HG02885 (cell line): ENCODE measurements at regions not wholly inside any gene's neighbourhood (a gene's known extent, or its start where the extent isn't known, plus 50 kb on each side); places are given as distances from the start of the nearest gene placed in this dataset.
"Not testable (repeated sequence)": the region's sequence is repeated elsewhere in the genome, so short reads cannot be mapped to it uniquely, and the experiment has no call there.

Experiments
- ATAC-seq: cut with Tn5 transposase; IDR thresholded peaks from one replicate; pipeline ENCODE4 v1.9.1; 2021; ENCODE audit warnings: mild to moderate bottlenecking; ENCODE audit not compliant: unreplicated experiment, poor library complexity

DNA sequence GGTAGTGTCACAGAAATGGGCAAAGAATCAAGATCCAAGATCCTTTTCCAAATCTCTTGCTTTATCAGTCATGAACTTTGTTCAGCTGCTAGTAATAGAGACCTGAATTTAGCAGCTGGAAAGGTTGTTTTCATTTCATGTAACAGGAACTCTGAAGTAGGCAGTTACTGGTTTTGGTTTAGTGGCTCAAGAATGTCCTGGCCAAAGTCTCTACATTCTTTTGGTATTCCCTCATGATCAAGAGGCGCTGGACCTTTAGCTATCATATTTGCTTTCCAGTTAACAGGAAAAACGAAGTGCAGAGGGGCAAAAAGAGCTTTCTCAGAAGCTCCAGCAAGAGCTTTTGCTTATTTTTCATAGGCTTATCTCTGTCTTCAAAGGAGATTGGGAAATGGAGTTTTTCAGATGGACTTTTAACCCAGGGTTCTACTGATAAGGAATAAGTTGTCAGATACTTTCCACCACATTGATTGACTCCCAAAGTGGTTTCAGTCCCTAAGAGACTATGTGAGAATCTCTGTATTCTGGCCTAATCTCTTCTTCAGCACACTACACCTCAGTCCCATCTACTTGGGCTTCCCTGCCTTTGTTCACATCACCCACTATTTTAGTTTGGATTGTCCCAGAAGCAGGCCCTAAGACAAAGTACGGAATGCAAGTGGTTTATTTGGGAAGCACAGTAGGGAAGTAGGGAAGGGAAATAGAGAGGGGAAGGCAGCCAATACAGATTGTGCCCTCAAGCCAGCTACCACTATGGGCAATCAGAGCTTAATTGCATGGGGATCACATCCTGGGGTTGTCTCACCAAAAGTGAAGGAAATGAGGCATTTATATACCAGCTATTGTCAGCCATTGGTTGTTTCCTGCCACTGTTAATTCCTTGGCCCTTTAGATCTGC lies 359.3 kb downstream of the LRRC70 start:
- ATAC-seq: no peak

DNA sequence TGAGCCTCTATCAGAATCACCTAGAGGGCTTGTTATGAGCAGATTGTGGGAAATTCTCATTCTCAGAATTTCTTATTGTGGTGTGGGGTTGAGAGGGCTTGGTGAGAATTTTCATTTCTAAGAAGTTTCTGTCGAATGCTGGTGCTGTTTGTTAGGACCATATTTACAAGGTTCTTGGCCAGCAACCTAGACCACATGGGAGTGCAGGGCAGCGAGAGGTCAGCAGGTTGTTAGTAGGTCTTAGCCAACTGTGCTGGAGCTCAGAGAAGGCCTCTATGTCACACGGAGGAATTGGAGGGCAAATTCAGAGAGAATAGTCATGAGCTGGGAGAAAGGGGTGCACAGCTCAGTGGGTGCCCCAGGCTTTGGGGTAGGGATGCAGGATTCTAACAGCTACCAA lies 357.0 kb downstream of the LRRC70 start:
- ATAC-seq: no peak

DNA sequence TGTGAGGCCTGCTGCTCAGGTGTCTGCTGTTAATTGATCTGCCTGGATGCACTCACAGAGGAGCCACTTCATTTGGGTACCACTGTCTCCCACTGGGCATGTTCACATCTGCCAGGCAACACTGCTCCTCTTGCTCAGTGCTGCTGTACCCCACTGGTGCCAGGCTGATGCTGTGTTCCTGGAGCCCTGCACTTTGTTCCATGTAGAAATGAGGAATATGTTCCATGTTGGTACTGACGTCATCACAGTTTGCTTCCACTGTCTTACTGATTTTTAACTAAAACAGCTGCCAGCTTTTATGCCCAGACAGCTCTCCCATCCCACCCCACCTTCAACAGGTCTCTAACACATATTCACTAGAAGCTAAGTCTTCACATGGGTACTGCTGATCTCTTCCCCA lies 355.7 kb downstream of the LRRC70 start:
- no peak for ATAC-seq

DNA sequence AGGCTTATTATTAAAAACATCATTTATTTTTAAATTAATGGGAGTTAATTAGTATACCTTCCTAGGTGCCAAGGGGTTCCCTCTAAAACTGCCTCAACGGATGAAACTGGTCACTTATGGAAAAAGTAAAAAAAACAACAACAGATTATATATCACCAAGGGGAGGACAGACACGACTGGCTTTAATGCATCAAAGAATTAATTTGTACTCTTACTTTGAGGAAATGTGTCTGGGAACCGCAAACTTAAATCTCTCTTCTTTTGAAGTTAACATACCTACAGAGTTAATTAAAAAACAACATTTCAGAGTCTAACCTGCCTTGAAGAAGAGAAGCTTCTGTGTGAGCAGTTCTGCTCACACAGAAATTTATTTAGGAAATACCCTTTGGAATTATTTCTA lies 354.6 kb downstream of the LRRC70 start:
- no peak for ATAC-seq

DNA sequence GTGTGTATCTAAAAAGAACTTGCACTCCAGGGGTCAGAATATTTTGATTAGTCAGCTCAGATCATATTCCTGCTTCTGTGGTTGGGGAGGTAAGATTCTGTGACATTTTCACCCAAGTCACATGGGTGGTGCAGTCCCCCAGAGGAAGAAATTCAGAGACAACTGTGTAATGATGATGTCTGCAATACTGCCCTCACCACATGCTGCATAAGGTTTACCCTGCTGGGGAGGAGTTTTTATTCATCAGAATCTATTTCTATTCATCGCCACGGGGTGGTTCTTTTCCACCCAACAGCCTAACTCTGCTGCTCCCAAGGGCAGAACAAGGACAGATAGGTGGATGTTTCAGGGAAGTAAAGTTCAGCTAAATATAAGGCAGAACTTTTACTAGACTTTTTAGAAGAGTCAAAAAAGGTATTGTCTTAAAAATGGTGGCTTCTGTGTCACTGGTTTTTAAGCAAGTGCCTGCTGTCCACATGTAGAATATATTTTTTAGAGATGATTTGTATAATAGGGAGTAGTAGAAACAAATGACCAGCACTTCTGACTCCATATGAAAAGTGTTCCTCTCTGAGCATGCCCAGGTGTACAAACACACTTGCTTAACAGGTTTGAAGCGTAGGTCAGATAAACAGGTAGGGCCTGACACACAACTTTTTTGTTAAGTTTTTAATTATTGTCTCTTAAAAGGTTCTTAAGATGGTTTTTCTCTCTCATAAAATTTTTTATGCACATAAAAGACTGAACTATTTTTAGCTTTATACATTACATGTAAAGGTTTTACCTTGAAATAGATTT lies 352.7 kb downstream of the LRRC70 start:
- ATAC-seq: no peak

DNA sequence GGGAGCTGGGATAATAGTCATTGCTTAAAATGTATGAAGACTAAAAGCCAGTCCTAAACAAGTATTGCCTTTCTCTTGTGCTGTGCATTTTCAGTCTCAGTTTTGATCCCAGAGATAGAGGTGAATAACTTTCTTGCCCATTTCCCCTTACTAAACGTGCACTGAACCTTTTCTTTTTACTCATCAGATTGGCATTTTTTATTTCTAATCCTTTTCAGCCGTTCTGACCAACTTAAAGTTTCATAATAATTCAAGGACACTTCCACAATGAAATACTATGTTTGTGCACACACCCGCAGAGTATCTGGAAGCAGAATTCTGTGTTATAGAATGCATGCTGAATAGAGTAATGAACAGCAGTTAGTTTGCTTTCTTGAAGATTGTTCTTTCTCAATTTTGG lies 343.6 kb downstream of the LRRC70 start:
- ATAC-seq: no peak

DNA sequence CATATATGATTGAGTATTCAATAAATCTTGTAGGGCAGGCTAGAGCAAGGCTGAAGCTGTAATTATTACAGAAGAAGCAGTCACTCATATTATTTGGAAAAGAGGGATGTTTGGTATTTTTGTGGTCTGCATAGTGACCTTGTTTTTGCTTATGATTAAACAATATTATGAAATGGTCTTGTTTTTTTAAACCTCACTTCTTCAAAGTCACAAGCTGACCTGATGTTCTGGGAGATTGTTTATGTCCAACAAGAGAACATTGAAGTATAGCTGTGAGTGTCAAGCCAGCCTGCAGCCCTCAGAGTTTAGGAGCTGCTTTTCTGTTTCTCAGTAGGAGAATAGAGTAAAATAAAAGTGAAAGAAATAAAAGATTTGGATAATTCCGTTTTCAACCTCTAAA lies 342.2 kb downstream of the LRRC70 start:
- no peak for ATAC-seq

DNA sequence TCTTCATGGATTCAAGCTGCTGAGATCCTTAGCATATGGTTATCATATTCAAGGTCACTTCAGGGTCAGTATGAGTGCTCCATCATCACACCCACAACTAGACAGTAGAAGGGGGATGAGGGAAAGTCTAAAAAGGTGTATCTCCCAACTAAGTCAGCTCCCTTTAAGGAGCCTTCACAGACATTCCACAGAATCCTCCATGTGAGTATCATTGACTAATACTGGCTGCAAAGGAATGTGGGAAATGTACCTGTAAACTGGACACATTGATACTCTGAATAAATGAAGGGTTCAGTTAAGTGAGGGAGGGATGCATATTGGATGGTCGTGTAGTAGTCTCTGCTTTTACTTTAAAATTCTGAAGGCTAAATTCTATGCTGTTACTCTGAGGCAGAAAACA lies 330.7 kb downstream of the LRRC70 start:
- no peak for ATAC-seq

DNA sequence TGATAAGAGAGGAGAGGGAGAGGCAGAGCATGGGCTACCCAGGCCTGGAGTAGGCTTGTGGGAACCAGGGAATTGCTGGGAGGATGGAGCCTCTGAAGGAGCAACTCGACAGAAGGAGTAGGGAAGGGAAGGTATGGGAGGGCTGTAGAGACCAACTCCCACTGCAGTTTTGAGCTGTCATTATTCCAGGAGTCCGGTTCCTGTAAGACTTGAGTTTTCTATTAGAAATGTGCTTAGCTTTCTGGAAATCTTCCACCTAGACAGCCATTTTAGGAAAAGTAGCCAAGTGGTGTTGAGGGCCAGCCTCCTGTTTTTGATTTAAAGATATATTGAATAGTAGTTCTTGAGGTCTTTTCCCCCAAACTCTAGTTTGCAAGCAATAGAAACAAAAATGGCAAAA lies 323.5 kb downstream of the LRRC70 start:
- no peak for ATAC-seq

DNA sequence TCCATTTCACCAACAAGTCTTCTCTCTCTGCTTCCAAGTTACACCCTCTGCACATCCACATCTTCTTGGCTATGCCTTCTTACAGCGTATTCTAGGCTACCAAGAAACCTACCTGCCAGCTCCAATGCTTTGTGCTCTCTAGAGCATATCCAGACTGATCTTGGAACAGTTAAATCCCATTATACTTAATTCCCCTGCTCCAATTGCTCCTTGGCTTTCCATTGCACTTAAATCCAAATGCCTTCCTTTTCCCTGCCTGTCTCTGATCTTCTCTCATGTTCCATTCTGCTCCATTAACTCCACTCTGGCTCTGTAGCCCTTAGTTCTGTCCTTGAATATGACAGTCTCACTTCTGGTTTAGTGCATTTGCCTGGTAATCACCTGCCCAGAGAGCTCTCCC lies 322.4 kb downstream of the LRRC70 start:
- ATAC-seq: no peak

DNA sequence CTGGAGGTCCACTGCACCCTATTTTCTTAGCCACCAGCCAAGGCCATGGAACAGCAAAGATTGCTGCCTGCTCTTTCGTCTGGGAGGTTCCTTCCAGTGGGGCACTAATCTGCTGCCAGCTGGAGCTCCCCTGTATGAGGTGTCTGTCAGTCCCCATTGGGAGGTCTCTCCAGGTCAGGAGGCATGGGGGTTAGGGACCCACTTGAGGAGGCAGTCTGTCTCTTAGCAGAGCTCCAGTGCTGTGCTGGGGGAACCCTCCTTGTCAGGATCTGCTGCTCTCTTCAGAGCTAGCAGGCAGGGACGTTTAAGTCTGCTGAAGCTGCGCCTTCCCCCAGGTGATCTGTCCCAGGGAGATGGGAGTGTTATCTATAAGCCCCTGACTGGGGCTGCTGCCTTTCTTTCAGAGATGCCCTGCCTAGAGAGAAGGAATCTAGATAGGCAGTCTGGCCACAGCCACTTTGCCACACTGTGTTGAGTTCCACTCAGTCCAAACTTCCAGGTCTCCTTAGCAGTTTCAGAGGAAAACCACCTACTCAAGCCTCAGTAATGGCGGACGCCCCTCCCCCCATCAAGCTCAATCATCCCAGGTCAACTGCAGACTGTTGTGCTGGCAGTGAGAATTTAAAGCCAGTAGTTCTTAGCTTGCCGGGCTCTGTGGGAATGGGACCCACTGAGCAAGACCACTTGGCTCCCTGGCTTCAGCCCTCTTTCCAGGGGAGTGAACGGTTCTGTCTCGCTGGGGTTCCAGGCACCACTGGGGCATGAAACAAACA lies 317.7 kb downstream of the LRRC70 start:
- no peak for ATAC-seq

DNA sequence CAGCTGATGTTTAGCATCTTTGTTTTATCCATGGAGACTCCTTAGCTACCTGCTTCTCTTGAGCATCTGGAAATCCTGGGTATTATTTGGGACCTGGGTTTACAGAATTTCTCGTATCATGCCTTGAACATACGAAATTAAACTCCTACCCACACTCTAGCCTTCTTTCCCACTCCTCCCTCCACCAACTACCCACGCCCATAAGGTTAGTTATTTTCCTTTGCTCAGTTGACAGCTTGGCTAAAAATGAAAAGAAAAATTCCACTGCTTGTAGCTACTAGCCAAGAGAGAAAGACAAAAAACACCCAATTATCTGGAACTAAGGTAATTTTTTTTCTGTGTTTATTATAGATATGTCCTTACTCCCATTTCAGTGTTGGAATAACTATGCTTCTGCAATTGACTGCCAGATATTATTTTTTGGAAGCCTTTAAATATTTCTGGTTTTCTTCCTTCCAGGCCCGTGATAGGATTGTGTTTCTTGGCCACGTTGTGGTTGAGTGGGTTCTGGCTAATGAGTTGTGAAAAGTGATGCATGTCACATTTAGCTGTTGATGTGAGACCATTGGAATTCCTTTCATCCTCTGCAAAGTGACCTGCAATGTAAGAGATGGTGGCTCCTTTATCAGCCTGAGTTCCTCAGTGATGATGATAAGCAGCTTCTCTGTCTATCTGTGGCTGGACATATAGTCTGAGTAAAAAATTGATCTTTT lies 308.1 kb downstream of the LRRC70 start:
- ATAC-seq: no peak

DNA sequence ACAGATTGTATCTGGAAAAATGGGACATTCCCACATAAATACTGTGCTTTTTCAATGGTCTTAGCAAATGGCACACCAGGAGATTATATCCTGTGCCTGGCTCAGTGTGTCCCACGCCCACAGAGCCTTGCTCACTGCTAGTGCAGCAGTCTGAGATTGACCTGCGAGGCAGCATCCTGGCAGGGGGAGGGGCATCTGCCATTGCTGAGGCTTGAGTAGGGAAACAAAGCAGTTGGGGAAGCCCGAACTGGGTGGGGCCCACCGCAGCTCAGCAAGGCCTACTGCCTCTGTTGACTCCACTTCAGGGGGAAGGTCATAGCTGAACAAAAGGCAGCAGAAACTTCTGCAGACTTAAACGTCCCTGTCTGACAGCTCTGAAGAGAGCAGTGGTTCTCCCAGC lies 258.7 kb downstream of the LRRC70 start:
- ATAC-seq: not testable (repeated sequence)

DNA sequence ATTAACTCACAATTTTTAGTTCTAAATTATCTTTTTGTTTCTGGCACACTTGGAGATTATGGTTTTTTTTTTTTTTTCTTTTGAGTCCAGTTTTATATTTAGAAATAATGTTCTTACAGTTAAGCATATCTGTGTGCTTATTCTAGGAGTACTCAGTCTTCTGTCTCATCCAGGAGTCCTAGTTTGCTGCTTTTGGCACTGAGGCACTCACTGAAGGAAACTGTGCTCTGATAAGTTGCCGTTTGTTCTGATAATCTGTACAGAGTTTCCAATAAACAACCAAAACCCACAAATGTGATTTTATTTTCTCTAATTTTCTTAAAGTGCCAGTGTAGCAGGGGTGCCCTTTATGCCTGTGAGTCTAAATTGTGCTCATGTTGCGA lies 251.0 kb downstream of the LRRC70 start:
- ATAC-seq: no peak

DNA sequence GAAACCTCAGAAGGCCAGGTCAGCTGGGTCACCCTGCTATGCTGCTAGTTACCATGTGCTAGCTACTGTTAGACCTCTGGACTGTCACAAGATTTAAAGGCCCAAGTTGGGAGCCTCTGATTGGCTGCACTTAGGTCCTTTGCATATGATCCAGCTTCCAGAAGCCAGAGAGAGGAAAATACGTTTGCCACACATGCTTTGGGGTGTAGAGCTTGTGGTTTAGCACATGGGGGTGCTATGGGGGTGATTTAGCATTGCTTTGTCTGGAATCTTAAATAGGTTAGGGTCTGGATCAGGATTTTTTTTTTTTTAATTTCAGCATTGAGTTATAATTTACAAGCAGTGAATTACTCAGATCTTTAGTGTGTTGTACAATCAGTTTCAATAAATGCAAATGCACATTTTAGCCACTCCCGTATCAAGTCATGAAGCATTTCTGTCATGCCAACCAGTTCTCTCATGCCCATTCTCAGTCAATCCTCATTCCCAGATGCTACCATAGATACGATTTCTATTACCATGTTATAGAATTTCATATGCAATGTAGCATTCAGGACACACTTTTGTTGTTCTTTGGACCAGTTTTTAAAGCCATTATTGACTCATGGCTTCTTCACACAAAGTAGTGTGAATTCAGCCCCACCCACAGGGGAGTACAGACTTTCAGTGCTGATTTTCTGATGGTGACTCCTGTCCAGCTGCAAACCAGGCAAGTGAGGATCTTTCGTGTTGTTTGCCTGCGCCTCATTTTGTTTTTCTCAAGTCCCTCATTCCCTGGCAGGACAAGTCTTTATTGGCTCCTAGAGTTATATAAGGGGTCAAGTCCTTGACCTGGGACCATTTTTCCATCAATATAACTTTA lies 250.4 kb downstream of the LRRC70 start:
- no peak for ATAC-seq

DNA sequence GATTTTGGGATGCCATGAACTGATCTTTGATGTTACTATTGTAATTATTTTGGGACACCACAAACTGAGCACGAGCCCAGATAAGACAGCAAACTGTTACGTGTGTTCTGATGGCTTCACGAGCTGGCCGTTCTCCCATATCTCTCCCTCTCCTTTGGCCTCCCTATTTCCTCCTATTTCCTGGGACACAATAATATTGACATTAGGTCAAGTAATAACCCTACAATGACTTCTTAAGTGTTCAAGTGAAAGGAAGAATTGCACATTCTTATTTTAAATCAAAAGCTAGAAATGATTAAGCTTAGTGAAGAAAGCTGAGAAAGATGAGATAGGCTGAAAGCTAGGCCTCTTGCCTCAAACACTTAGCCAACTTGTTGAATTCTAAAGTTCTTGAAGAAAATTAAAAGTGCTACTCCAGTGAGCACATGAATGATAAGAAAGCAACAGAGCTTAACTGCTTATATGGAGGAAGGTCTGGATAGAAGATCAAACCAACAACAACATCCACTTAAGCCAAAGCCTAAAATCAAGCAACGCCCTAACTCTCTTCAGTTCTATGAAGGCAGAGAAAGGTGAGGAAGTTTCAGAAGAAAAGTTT lies 247.1 kb downstream of the LRRC70 start:
- ATAC-seq: no peak

DNA sequence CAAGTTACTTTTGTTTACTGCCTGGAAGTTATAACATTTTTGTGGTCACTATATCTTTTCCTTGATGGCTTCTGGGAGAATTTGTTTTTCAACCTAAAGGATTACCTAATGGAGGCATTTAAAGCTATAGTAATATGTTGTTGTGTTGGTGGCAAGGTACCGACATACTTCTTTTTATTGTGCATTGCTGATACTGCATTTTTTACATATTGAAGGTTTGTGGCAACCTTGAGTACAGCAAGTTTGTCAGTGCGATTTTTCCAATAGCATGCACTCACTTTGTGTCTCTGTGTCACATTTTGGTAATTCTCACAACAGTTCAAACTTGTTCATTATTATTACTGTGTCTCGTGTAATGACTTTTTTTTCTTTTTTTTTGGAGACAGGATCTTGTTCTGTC lies 246.3 kb downstream of the LRRC70 start:
- ATAC-seq: no peak

DNA sequence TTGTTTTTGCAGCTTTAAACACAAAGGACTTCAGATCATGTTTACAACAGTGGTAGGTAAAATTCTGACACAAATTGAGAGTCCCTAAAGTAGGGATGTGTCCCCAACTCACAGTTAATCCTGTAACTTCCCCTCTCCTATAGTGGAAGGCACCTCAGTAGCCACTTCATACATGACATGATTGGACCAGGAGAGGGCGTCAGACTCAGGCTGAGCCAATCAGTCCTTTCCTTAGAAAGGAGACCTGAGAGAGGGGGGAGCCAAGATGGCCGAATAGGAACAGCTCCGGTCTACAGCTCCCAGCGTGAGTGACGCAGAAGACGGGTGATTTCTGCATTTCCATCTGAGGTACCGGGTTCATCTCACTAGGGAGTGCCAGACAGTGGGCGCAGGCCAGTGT lies 238.4 kb downstream of the LRRC70 start:
- not testable (repeated sequence) for ATAC-seq

DNA sequence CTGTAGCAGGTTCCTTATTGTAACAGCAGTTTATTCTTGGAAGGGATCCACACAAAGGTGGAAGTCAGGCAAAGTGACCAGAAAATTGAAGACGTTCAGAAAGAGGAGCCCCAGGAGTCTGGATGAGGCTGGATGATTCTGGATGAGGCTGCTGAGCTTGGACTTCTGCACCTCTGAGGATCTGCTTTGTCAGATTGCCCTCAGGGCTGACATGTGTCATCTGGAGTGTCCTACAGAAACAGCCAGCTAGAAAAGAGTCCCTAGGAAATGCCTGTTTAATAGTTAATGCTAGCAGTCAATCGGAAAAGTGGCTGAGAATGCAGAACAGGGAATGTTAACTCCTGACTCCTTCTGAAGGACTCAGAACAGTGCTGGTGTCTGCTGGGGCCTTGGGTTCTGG lies 236.4 kb downstream of the LRRC70 start:
- ATAC-seq: no peak
